ENCODE measurements at regions not wholly inside any gene's neighbourhood (a gene's known extent, or its start where the extent isn't known, plus 50 kb on each side); places are given as distances from the start of the nearest gene placed in this dataset.

- Histone ChIP-seq H3K27ac (no peak overlapping the region), H3K9me3 (no peaks in the 10 kb centered on the region), H3K36me3 (no peaks in the 10 kb centered on the region), H3K27me3 (ENCODE audit: low read depth) (no peaks in the 10 kb centered on the region), H3K4me3 (no peak overlapping the region), H3K4me1 (no peaks in the 10 kb centered on the region)
- DNase-seq: no peak
- TF ChIP-seq CTCF (IDR thresholded peaks at IDR 0.05): no peak
- intact Hi-C loops (cut with DNase I): no loop called here
- no peak for ATAC-seq
Observed at GRCh38 chr13:105878119-105878700, 657.3 kb downstream of the EFNB2 start.

GRCh38 chr13:105874814-105875213, 660.6 kb downstream of the EFNB2 start:
- no peak for TF ChIP-seq CTCF (IDR thresholded peaks at IDR 0.05)
- H3K4me3 ChIP-seq: no peak overlapping the region
- DNase-seq (no peak), ATAC-seq (no peak)
- H3K4me1 ChIP-seq: no peaks in the 10 kb centered on the region
- H3K9me3 ChIP-seq: no peaks in the 10 kb centered on the region
- H3K36me3 ChIP-seq: no peaks in the 10 kb centered on the region
- H3K27ac ChIP-seq: no peak overlapping the region
- H3K27me3 ChIP-seq (ENCODE audit: low read depth): no peaks in the 10 kb centered on the region
- intact Hi-C loops (cut with DNase I): no loop called here

GRCh38 chr13:105871768-105872167, 663.7 kb downstream of the EFNB2 start:
- no peaks in the 10 kb centered on the region for H3K4me1 ChIP-seq
- TF ChIP-seq CTCF (IDR thresholded peaks at IDR 0.05): no peak
- ATAC-seq: no peak

GRCh38 chr13:105871326-105871725, 664.1 kb downstream of the EFNB2 start:
- ATAC-seq (no peak), DNase-seq (no peak)
- Histone ChIP-seq H3K27me3 (ENCODE audit: low read depth) (no peaks in the 10 kb centered on the region), H3K4me1 (no peaks in the 10 kb centered on the region), H3K27ac (no peak overlapping the region), H3K4me3 (no peak overlapping the region), H3K9me3 (no peaks in the 10 kb centered on the region), H3K36me3 (no peaks in the 10 kb centered on the region)
- no peak for TF ChIP-seq CTCF (IDR thresholded peaks at IDR 0.05)
- intact Hi-C loops (cut with DNase I): no loop called here

More at GRCh38 chr13:105871768-105872167, 663.7 kb downstream of the EFNB2 start:
- no peak overlapping the region for H3K4me3 ChIP-seq
- DNase-seq: no peak
- H3K36me3 ChIP-seq: no peaks in the 10 kb centered on the region
- no peaks in the 10 kb centered on the region for H3K9me3 ChIP-seq
- H3K27me3 ChIP-seq (ENCODE audit: low read depth): no peaks in the 10 kb centered on the region
- intact Hi-C loops (cut with DNase I): no loop called here
- no peak overlapping the region for H3K27ac ChIP-seq

GRCh38 chr13:105863300-105863920, 672.1 kb downstream of the EFNB2 start:
- Histone ChIP-seq H3K4me3 (no peak overlapping the region), H3K27ac (no peak overlapping the region), H3K27me3 (ENCODE audit: low read depth) (no peaks in the 10 kb centered on the region), H3K9me3 (no peaks in the 10 kb centered on the region), H3K36me3 (no peaks in the 10 kb centered on the region), H3K4me1 (no peaks in the 10 kb centered on the region)
- DNase-seq: no peak
- intact Hi-C loops (cut with DNase I): no loop called here
- TF ChIP-seq CTCF (IDR thresholded peaks at IDR 0.05): no peak
- ATAC-seq: no peak
